Ishikawa (cell line): ENCODE measurements at regions not wholly inside any gene's neighbourhood (a gene's known extent, or its start where the extent isn't known, plus 50 kb on each side); places are given as distances from the start of the nearest gene placed in this dataset.

ENCODE experiments used
- CEBPB ChIP-seq: IDR thresholded peaks from 2 replicates; pipeline ENCODE4 v1.6.1; 2012
- CREB1 ChIP-seq: IDR thresholded peaks from 2 replicates; pipeline ENCODE4 v1.6.1; 2012; ENCODE audit warnings: low read depth
- EP300 ChIP-seq: IDR thresholded peaks from 2 replicates; pipeline ENCODE4 v1.6.1; 2012; ENCODE audit warnings: borderline replicate concordance
- FOXM1 ChIP-seq: IDR thresholded peaks from 2 replicates; pipeline ENCODE4 v1.6.1; 2012; ENCODE audit warnings: low read depth, borderline replicate concordance
- MAX ChIP-seq: IDR thresholded peaks from 2 replicates; pipeline ENCODE4 v1.6.1; 2012
- RAD21 ChIP-seq: IDR thresholded peaks from 2 replicates; pipeline ENCODE4 v1.6.1; 2012; ENCODE audit warnings: low read depth
- REST ChIP-seq: IDR thresholded peaks from 2 replicates; pipeline ENCODE4 v1.6.1; 2012; ENCODE audit warnings: low read depth, mild to moderate bottlenecking
- TAF1 ChIP-seq: IDR thresholded peaks from 2 replicates; pipeline ENCODE4 v1.6.1; 2012; ENCODE audit warnings: low read depth, mild to moderate bottlenecking
- TCF12 ChIP-seq: IDR thresholded peaks from 2 replicates; pipeline ENCODE4 v1.6.1; 2012; ENCODE audit warnings: low read depth
- TEAD4 ChIP-seq: IDR thresholded peaks from 2 replicates; pipeline ENCODE4 v1.6.1; 2012
- YY1 ChIP-seq: IDR thresholded peaks from 2 replicates; pipeline ENCODE4 v1.6.1; 2012; ENCODE audit warnings: low read depth
- ZBTB7A ChIP-seq: IDR thresholded peaks from 2 replicates; pipeline ENCODE4 v1.6.1; 2012; ENCODE audit warnings: low read depth
- TF ChIP-seq, protein P1 (sequence below): IDR thresholded peaks from 2 replicates; pipeline ENCODE4 v1.6.1; 2012

GRCh38 chr4:124065422-124065821 lies 647.1 kb downstream of the ANKRD50 start:
- TF ChIP-seq YY1 (no peak), EP300 (no peak), TAF1 (no peak), MAX (no peak), RAD21 (no peak), TCF12 (no peak), CEBPB (no peak), TEAD4 (no peak), REST (no peak), ZBTB7A (no peak), FOXM1 (no peak), CREB1 (no peak)
- TF ChIP-seq, protein P1, sequence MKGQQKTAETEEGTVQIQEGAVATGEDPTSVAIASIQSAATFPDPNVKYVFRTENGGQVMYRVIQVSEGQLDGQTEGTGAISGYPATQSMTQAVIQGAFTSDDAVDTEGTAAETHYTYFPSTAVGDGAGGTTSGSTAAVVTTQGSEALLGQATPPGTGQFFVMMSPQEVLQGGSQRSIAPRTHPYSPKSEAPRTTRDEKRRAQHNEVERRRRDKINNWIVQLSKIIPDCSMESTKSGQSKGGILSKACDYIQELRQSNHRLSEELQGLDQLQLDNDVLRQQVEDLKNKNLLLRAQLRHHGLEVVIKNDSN, result no peak
